HUDEP-2 (cell line): ENCODE measurements at regions not wholly inside any gene's neighbourhood (a gene's known extent, or its start where the extent isn't known, plus 50 kb on each side); places are given as distances from the start of the nearest gene placed in this dataset.

Experiments used
- DNase-seq, 76 experiments: peaks; one replicate each; lab custom pipeline; 2025; ENCODE audit not compliant: unreplicated experiment in 76 of 76; lab: John Stamatoyannopoulos, UW

GRCh38 chr5:57559110-57559635 lies 76.6 kb upstream of the ACTBL2 start:
- DNase-seq, result no peak

DNA sequence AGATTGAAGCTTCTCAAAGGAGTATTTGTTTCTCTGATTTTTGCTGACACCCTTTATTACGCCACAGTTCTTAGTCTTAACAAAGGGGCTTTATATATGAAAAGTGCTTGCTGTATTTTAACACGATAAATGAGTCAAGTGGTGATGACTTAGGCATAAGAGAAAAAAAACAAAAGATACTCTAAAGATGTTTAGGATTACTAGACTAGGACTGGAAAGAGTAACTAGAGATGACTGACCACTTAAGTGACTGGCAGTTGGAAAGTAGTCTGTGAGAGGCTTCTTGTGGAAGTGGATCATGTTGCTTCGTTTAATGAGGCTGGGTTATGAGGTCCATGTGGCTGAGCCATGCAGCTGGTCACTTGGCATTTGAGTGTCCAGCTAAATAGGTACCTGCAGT lies 69.4 kb upstream of the ACTBL2 start:
- DNase-seq, result no peak

- DNase-seq, result no peak
Observed at GRCh38 chr5:57551251-57551650, 68.6 kb upstream of the ACTBL2 start.

GRCh38 chr5:57550132-57550531 lies 67.5 kb upstream of the ACTBL2 start:
- no peak for DNase-seq

DNA sequence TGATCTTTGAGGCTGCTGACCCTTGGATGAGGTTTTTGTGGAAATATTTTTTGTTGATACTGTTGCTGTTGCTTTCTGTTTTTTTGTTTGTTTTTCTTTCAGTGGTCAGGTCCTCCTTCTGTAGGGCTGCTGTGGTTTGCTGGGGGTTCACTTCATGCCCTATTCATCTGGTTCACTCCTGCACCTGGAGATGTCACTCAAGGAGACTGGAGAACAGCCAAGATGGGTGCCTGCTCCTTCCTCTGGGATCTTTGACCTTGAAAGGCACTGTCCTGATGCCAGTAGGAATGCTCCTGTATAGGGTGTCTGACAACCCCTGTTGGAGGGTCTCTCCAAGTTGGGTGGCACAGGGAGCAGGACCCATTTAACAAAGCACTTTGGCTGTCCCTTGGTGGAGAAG lies 67.0 kb upstream of the ACTBL2 start:
- DNase-seq, result no peak

GRCh38 chr5:57540823-57541222 lies 58.2 kb upstream of the ACTBL2 start:
- no peak for DNase-seq

DNA sequence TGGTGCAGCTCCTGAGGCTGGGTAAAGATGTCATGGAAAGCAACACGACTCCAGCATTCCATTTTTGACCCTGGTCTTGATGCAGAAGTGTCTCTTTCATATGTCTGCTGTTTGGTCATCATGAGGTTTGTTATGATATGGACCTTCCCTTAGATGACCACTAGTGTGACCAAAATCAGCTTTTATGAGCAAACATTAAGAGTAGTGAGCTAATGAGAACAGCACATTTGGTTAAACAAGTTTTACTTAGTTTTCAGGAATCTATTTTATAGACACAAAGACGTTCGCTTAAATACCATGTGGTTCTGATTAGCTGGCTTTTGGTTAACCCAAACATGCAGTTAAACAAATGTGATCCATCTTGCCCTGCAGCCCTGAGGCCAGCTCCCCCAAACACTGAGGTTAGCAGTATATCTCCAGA lies 56.7 kb upstream of the ACTBL2 start:
- DNase-seq, result no peak

GRCh38 chr5:57538341-57538955 lies 55.8 kb upstream of the ACTBL2 start:
- no peak for DNase-seq

GRCh38 chr5:57537811-57538210 lies 55.2 kb upstream of the ACTBL2 start:
- DNase-seq, result no peak

GRCh38 chr5:57532513-57533497 lies 50.2 kb upstream of the ACTBL2 start:
- no peak for DNase-seq
